Loucy (cell line): ENCODE measurements at regions not wholly inside any gene's neighbourhood (a gene's known extent, or its start where the extent isn't known, plus 50 kb on each side); places are given as distances from the start of the nearest gene placed in this dataset.

Experiments used
- H2AFZ ChIP-seq: fragments of 200-600 bp; sonication (generic); 2 replicates; pipeline ENCODE4 v1.6.0; 2016; ENCODE audit warnings: antibody characterized with exemption, mild to moderate bottlenecking, low read length, moderate library complexity
- H3F3A ChIP-seq: fragments of 200-600 bp; 2 replicates; pipeline ENCODE4 v1.6.0; 2016; ENCODE audit warnings: antibody characterized with exemption, low read depth, mild to moderate bottlenecking
- H3K27me3 ChIP-seq: fragments of 200-600 bp; sonication (generic); 2 replicates; pipeline ENCODE4 v1.6.1; 2014; ENCODE audit warnings: low read length, mild to moderate bottlenecking; ENCODE audit not compliant: insufficient read depth, poor library complexity, severe bottlenecking
- H3K36me3 ChIP-seq: fragments of 200-600 bp; sonication (generic); 2 replicates; pipeline ENCODE4 v1.6.1; 2016; ENCODE audit warnings: low read length; ENCODE audit not compliant: insufficient read depth
- H3K4me1 ChIP-seq: fragments of 200-600 bp; sonication (generic); 2 replicates; pipeline ENCODE4 v1.5.1; 2014; ENCODE audit warnings: low read length, mild to moderate bottlenecking; ENCODE audit not compliant: insufficient read depth, poor library complexity, severe bottlenecking
- H3K4me2 ChIP-seq: fragments of 200-600 bp; sonication (generic); 2 replicates; pipeline ENCODE4 v1.6.0; 2014; ENCODE audit warnings: antibody characterized with exemption, low read length, low read depth, mild to moderate bottlenecking; ENCODE audit not compliant: poor library complexity, severe bottlenecking
- H3K4me3 ChIP-seq: fragments of 200-600 bp; sonication (generic); 2 replicates; pipeline ENCODE4 v1.5.1; 2014; ENCODE audit warnings: low read length, mild to moderate bottlenecking, mixed read lengths; ENCODE audit not compliant: poor library complexity, severe bottlenecking
- H3K79me2 ChIP-seq: fragments of 200-600 bp; sonication (generic); 2 replicates; pipeline ENCODE4 v1.6.1; 2014; ENCODE audit warnings: low read length; ENCODE audit not compliant: insufficient read depth
- H3K9ac ChIP-seq: fragments of 200-600 bp; sonication (generic); 2 replicates; pipeline ENCODE4 v1.6.0; 2014; ENCODE audit warnings: mild to moderate bottlenecking, low read depth, low read length, moderate library complexity; ENCODE audit not compliant: poor library complexity, severe bottlenecking
- H3K9me2 ChIP-seq: fragments of 200-600 bp; sonication (generic); replicated peaks from 2 replicates; pipeline ENCODE4 v1.6.1; 2016; ENCODE audit warnings: low read depth, low read length, mixed read lengths
- H3K9me3 ChIP-seq: fragments of 200-600 bp; sonication (generic); 2 replicates; pipeline ENCODE4 v1.6.1; 2014; ENCODE audit warnings: mild to moderate bottlenecking, antibody characterized with exemption, low read length, low read depth; ENCODE audit not compliant: insufficient read depth
- H4K20me1 ChIP-seq: fragments of 200-600 bp; sonication (generic); 2 replicates; pipeline ENCODE4 v1.6.0; 2014; ENCODE audit warnings: antibody characterized with exemption, low read length, mild to moderate bottlenecking; ENCODE audit not compliant: insufficient read depth, poor library complexity, severe bottlenecking
- EZH2phosphoT487 ChIP-seq: fragments of 200-600 bp; IDR thresholded peaks from 2 replicates; pipeline ENCODE4 v1.6.1; 2018; ENCODE audit warnings: antibody characterized with exemption, mild to moderate bottlenecking, moderate library complexity, borderline replicate concordance
- TF ChIP-seq, protein P1 (sequence below): fragments of 200-600 bp; sonication (generic); conservative IDR thresholded peaks from 2 replicates; pipeline ENCODE4 v1.5.1; 2014; ENCODE audit warnings: mild to moderate bottlenecking, antibody characterized with exemption, low read length

- H3K36me3 ChIP-seq = no peaks in the 10 kb centered on the region
- H3K4me3 ChIP-seq = no peak overlapping the region
- no peak overlapping the region for H3K9ac ChIP-seq
- H3K4me2 ChIP-seq = no peak overlapping the region
- H3F3A ChIP-seq = no peaks in the 10 kb centered on the region
- H3K9me3 ChIP-seq = no peaks in the 10 kb centered on the region
- no peaks in the 10 kb centered on the region for H4K20me1 ChIP-seq
- no peaks in the 10 kb centered on the region for H3K9me2 ChIP-seq
- no peak overlapping the region for H2AFZ ChIP-seq
- TF ChIP-seq, protein P1, sequence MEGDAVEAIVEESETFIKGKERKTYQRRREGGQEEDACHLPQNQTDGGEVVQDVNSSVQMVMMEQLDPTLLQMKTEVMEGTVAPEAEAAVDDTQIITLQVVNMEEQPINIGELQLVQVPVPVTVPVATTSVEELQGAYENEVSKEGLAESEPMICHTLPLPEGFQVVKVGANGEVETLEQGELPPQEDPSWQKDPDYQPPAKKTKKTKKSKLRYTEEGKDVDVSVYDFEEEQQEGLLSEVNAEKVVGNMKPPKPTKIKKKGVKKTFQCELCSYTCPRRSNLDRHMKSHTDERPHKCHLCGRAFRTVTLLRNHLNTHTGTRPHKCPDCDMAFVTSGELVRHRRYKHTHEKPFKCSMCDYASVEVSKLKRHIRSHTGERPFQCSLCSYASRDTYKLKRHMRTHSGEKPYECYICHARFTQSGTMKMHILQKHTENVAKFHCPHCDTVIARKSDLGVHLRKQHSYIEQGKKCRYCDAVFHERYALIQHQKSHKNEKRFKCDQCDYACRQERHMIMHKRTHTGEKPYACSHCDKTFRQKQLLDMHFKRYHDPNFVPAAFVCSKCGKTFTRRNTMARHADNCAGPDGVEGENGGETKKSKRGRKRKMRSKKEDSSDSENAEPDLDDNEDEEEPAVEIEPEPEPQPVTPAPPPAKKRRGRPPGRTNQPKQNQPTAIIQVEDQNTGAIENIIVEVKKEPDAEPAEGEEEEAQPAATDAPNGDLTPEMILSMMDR = no peak
- TF ChIP-seq EZH2phosphoT487 = no peak
- H3K27me3 ChIP-seq = no peaks in the 10 kb centered on the region
- H3K4me1 ChIP-seq = no peaks in the 10 kb centered on the region
- no peaks in the 10 kb centered on the region for H3K79me2 ChIP-seq
These were observed 410.6 kb upstream of the FIGN start for GRCh38 chr2:164146441-164146840.

DNA sequence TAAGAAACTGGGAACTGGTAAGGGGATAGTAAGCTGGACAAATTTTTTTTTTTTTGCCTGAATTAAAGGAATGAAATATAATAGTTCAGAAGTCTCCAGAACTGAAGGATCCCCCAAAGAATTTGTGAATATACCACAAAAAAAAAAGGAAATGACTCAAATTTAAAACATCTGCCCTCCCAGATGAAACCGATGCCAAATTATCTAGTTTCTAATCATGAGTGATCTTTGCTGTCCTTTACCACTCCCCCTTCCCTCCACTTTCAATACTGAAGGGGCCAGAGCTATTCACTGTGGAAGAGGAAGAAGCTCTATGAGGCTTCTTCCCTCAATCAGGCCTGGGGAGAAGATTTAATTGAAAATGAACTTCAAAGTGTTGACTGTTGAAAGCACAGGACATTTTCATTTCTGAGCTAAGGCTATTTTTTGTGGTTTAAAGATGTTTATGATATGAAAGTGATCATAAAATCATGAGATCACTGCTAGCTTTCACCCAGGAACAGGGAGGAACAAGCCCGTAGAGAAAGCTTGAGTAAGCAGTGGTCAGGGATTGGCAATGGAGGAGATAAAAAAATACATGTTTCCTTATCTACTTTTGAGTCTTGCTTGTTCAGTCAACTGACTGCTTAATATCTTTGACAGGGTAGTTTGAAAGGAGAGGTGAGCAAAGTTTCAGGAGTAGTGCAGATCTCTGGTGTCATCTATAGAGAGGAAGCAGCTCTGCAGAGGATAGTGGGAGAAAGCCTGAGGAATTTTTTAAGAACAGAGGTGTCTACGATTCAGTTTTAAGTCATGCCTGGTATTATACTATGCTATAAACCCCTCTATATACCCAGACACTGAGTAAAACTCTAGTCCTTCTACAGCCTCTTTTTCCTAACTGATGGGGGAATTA, 409.5 kb upstream of the FIGN start:
- Histone ChIP-seq H3K4me3 (no peak overlapping the region), H4K20me1 (no peaks in the 10 kb centered on the region), H3K4me2 (no peak overlapping the region), H3K9me3 (no peaks in the 10 kb centered on the region), H3K4me1 (no peaks in the 10 kb centered on the region), H3K9me2 (no peaks in the 10 kb centered on the region), H3K79me2 (no peaks in the 10 kb centered on the region), H3K36me3 (no peaks in the 10 kb centered on the region), H3K9ac (no peak overlapping the region), H2AFZ (no peak overlapping the region), H3K27me3 (no peaks in the 10 kb centered on the region), H3F3A (no peaks in the 10 kb centered on the region)
- TF ChIP-seq EZH2phosphoT487 = no peak
- TF ChIP-seq, protein P1 = no peak

DNA sequence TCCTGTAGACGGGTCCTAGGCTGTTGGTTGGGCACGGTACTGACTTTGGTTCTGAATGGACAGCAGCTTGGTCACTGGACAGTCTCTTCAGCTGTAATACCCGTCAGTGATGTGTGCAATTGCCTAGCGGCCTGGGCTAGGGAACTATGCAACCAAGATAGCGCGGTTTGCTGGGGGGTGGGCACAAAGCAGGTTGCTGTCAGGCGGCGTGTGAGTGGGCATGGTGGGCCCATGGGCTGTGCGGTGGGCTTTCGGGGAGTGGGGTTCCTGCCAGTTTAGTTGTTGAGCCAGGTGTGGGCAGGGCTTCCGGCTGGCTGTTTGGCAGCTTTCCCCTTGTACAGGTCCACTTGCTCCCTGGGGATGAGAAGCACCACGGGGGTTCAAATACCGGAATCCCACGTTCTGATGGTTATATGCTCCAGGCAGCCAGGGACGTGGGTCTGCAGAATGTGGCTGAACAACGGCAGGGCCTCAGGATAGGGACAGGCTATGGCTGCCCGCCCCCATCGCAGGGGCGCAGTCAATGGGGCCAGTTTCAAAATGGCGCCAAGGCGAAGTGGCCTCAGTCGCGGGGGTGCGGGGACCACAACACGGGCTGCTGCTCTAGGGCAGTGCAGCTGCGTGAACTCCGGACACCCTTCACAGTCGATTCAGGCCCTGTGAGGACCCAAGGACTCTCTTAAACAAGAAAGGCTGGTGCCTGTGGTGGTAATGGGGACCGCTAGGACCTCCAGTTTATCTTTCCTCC, 407.5 kb upstream of the FIGN start:
- no peak overlapping the region for H3K4me2 ChIP-seq
- no peaks in the 10 kb centered on the region for H3K9me2 ChIP-seq
- TF ChIP-seq, protein P1 = no peak
- TF ChIP-seq EZH2phosphoT487 = no peak
- no peaks in the 10 kb centered on the region for H3F3A ChIP-seq
- no peaks in the 10 kb centered on the region for H3K27me3 ChIP-seq
- no peaks in the 10 kb centered on the region for H3K36me3 ChIP-seq
- H2AFZ ChIP-seq = no peak overlapping the region
- no peaks in the 10 kb centered on the region for H3K4me1 ChIP-seq
- no peaks in the 10 kb centered on the region for H3K9me3 ChIP-seq
- H3K79me2 ChIP-seq = no peaks in the 10 kb centered on the region
- H3K4me3 ChIP-seq = no peak overlapping the region
- no peaks in the 10 kb centered on the region for H4K20me1 ChIP-seq
- H3K9ac ChIP-seq = no peak overlapping the region
